Fibroblast of pulmonary artery (primary cell): ENCODE measurements at regions not wholly inside any gene's neighbourhood (a gene's known extent, or its start where the extent isn't known, plus 50 kb on each side); places are given as distances from the start of the nearest gene placed in this dataset.

Experiments used
- DNase-seq: peaks from one replicate; pipeline ENCODE4 v3.0.0-alpha.2; 2010; ENCODE audit warnings: low read depth
- H3K4me3 ChIP-seq: replicated peaks from 2 replicates; pipeline ENCODE4 v1.5.1; 2011; ENCODE audit warnings: low read depth, mild to moderate bottlenecking, control low read depth, low read length, moderate library complexity
- CTCF ChIP-seq: IDR thresholded peaks from 2 replicates; pipeline ENCODE4 v1.5.1; 2011; ENCODE audit warnings: mild to moderate bottlenecking, control low read depth, low read length, inconsistent platforms; ENCODE audit errors: missing control alignments

GRCh38 chr17:72362376-72363088, 241.7 kb downstream of the SOX9 start:
- no peak for TF ChIP-seq CTCF
- peak; percentile 47 for DNase-seq
- no peak overlapping the region for H3K4me3 ChIP-seq

- DNase-seq, result no peak
- no peak for TF ChIP-seq CTCF
- no peak overlapping the region for H3K4me3 ChIP-seq
These were observed 242.3 kb downstream of the SOX9 start for GRCh38 chr17:72363089-72363610.

GRCh38 chr17:72365857-72366414, 245.1 kb downstream of the SOX9 start:
- H3K4me3 ChIP-seq, result no peak overlapping the region
- no peak for DNase-seq
- no peak for TF ChIP-seq CTCF

GRCh38 chr17:72366626-72367025, 245.8 kb downstream of the SOX9 start:
- H3K4me3 ChIP-seq, result no peak overlapping the region
- DNase-seq, result no peak
- TF ChIP-seq CTCF, result no peak

- no peak for DNase-seq
- no peak overlapping the region for H3K4me3 ChIP-seq
These were observed 247.4 kb downstream of the SOX9 start for GRCh38 chr17:72368191-72368590.

GRCh38 chr17:72369366-72369765, 248.5 kb downstream of the SOX9 start:
- no peak for TF ChIP-seq CTCF
- DNase-seq, result no peak
- H3K4me3 ChIP-seq, result no peak overlapping the region

More at GRCh38 chr17:72368191-72368590, 247.4 kb downstream of the SOX9 start:
- TF ChIP-seq CTCF, result no peak

- TF ChIP-seq CTCF, result no peak
- DNase-seq, result peak; percentile 55
These were observed 250.0 kb downstream of the SOX9 start for GRCh38 chr17:72370819-72371218.

More at GRCh38 chr17:72370819-72371218, 250.0 kb downstream of the SOX9 start:
- H3K4me3 ChIP-seq, result no peak overlapping the region
